ENCODE measurements at regions not wholly inside any gene's neighbourhood (a gene's known extent, or its start where the extent isn't known, plus 50 kb on each side); places are given as distances from the start of the nearest gene placed in this dataset.

- Histone ChIP-seq H3K27ac (ENCODE audit: low read depth, low read length) (no peak overlapping the region), H3K36me3 (ENCODE audit: insufficient read depth, low read length) (no peaks in the 10 kb centered on the region), H3K4me3 (ENCODE audit: low read depth, low read length) (no peak overlapping the region), H2AFZ (ENCODE audit: low read length, unreplicated experiment) (no peak overlapping the region), H3K27me3 (ENCODE audit: insufficient read depth, low read length) (peaks cover 22% of the 10 kb centered on the region), H3K4me1 (ENCODE audit: control insufficient read depth, insufficient read depth, low read length, unreplicated experiment) (no peaks in the 10 kb centered on the region), H3K79me2 (ENCODE audit: control insufficient read depth, insufficient read depth, low read length, unreplicated experiment) (no peaks in the 10 kb centered on the region)
Observed at GRCh38 chr14:66396164-66396563, 90.0 kb upstream of the CCDC196 start.

GRCh38 chr14:66398437-66398836 is 87.7 kb upstream of the CCDC196 start:
- no peaks in the 10 kb centered on the region for H3K79me2 ChIP-seq (ENCODE audit: control insufficient read depth, insufficient read depth, low read length, unreplicated experiment)
- no peak overlapping the region for H2AFZ ChIP-seq (ENCODE audit: low read length, unreplicated experiment)

GRCh38 chr14:66401449-66402095 is 84.6 kb upstream of the CCDC196 start:
- peaks cover 4% of the 10 kb centered on the region for H3K4me1 ChIP-seq (ENCODE audit: control insufficient read depth, insufficient read depth, low read length, unreplicated experiment)

More at GRCh38 chr14:66398437-66398836, 87.7 kb upstream of the CCDC196 start:
- no peak overlapping the region for H3K4me3 ChIP-seq (ENCODE audit: low read depth, low read length)
- H3K27me3 ChIP-seq (ENCODE audit: insufficient read depth, low read length): peaks cover 4% of the 10 kb centered on the region; the same call in 1 of the 2 replicates
- no peaks in the 10 kb centered on the region for H3K36me3 ChIP-seq (ENCODE audit: insufficient read depth, low read length)
- H3K4me1 ChIP-seq (ENCODE audit: control insufficient read depth, insufficient read depth, low read length, unreplicated experiment): peaks cover 4% of the 10 kb centered on the region
- H3K27ac ChIP-seq (ENCODE audit: low read depth, low read length): no peak overlapping the region

GRCh38 chr14:66403183-66403582 is 83.0 kb upstream of the CCDC196 start:
- H3K27me3 ChIP-seq (ENCODE audit: insufficient read depth, low read length): no peaks in the 10 kb centered on the region
- no peaks in the 10 kb centered on the region for H3K36me3 ChIP-seq (ENCODE audit: insufficient read depth, low read length)
- H3K4me3 ChIP-seq (ENCODE audit: low read depth, low read length): no peak overlapping the region
- H3K27ac ChIP-seq (ENCODE audit: low read depth, low read length): no peak overlapping the region
- no peaks in the 10 kb centered on the region for H3K79me2 ChIP-seq (ENCODE audit: control insufficient read depth, insufficient read depth, low read length, unreplicated experiment)
- peak overlapping the region; percentile 85 for H2AFZ ChIP-seq (ENCODE audit: low read length, unreplicated experiment)
- H3K4me1 ChIP-seq (ENCODE audit: control insufficient read depth, insufficient read depth, low read length, unreplicated experiment): peaks cover 4% of the 10 kb centered on the region

More at GRCh38 chr14:66401449-66402095, 84.6 kb upstream of the CCDC196 start:
- Histone ChIP-seq H3K79me2 (ENCODE audit: control insufficient read depth, insufficient read depth, low read length, unreplicated experiment) (no peaks in the 10 kb centered on the region), H3K36me3 (ENCODE audit: insufficient read depth, low read length) (no peaks in the 10 kb centered on the region), H3K27ac (ENCODE audit: low read depth, low read length) (no peak overlapping the region), H3K4me3 (ENCODE audit: low read depth, low read length) (no peak overlapping the region), H2AFZ (ENCODE audit: low read length, unreplicated experiment) (no peak overlapping the region), H3K27me3 (ENCODE audit: insufficient read depth, low read length) (no peaks in the 10 kb centered on the region)

- Histone ChIP-seq H3K27ac (ENCODE audit: low read depth, low read length) (no peak overlapping the region), H3K4me3 (ENCODE audit: low read depth, low read length) (no peak overlapping the region), H3K27me3 (ENCODE audit: insufficient read depth, low read length) (no peaks in the 10 kb centered on the region), H3K79me2 (ENCODE audit: control insufficient read depth, insufficient read depth, low read length, unreplicated experiment) (no peaks in the 10 kb centered on the region), H2AFZ (ENCODE audit: low read length, unreplicated experiment) (no peak overlapping the region), H3K36me3 (ENCODE audit: insufficient read depth, low read length) (no peaks in the 10 kb centered on the region), H3K4me1 (ENCODE audit: control insufficient read depth, insufficient read depth, low read length, unreplicated experiment) (peaks cover 4% of the 10 kb centered on the region)
Observed at GRCh38 chr14:66404051-66404545, 82.1 kb upstream of the CCDC196 start.

- Histone ChIP-seq H2AFZ (ENCODE audit: low read length, unreplicated experiment) (no peak overlapping the region), H3K27ac (ENCODE audit: low read depth, low read length) (no peak overlapping the region), H3K4me1 (ENCODE audit: control insufficient read depth, insufficient read depth, low read length, unreplicated experiment) (peaks cover 4% of the 10 kb centered on the region)
Observed at GRCh38 chr14:66405158-66405557, 81.0 kb upstream of the CCDC196 start.

GRCh38 chr14:66413901-66414300 is 72.3 kb upstream of the CCDC196 start:
- H2AFZ ChIP-seq (ENCODE audit: low read length, unreplicated experiment): no peak overlapping the region
- H3K27me3 ChIP-seq (ENCODE audit: insufficient read depth, low read length): no peaks in the 10 kb centered on the region

More at GRCh38 chr14:66405158-66405557, 81.0 kb upstream of the CCDC196 start:
- Histone ChIP-seq H3K4me3 (ENCODE audit: low read depth, low read length) (no peak overlapping the region), H3K27me3 (ENCODE audit: insufficient read depth, low read length) (no peaks in the 10 kb centered on the region), H3K79me2 (ENCODE audit: control insufficient read depth, insufficient read depth, low read length, unreplicated experiment) (no peaks in the 10 kb centered on the region), H3K36me3 (ENCODE audit: insufficient read depth, low read length) (no peaks in the 10 kb centered on the region)

GRCh38 chr14:66414511-66414910 is 71.7 kb upstream of the CCDC196 start:
- no peak overlapping the region for H3K4me3 ChIP-seq (ENCODE audit: low read depth, low read length)
- no peaks in the 10 kb centered on the region for H3K27me3 ChIP-seq (ENCODE audit: insufficient read depth, low read length)
- no peak overlapping the region for H3K27ac ChIP-seq (ENCODE audit: low read depth, low read length)
- no peaks in the 10 kb centered on the region for H3K36me3 ChIP-seq (ENCODE audit: insufficient read depth, low read length)
- no peaks in the 10 kb centered on the region for H3K79me2 ChIP-seq (ENCODE audit: control insufficient read depth, insufficient read depth, low read length, unreplicated experiment)
- no peak overlapping the region for H2AFZ ChIP-seq (ENCODE audit: low read length, unreplicated experiment)
- no peaks in the 10 kb centered on the region for H3K4me1 ChIP-seq (ENCODE audit: control insufficient read depth, insufficient read depth, low read length, unreplicated experiment)

More at GRCh38 chr14:66413901-66414300, 72.3 kb upstream of the CCDC196 start:
- Histone ChIP-seq H3K4me3 (ENCODE audit: low read depth, low read length) (no peak overlapping the region), H3K79me2 (ENCODE audit: control insufficient read depth, insufficient read depth, low read length, unreplicated experiment) (no peaks in the 10 kb centered on the region), H3K27ac (ENCODE audit: low read depth, low read length) (no peak overlapping the region), H3K4me1 (ENCODE audit: control insufficient read depth, insufficient read depth, low read length, unreplicated experiment) (no peaks in the 10 kb centered on the region), H3K36me3 (ENCODE audit: insufficient read depth, low read length) (no peaks in the 10 kb centered on the region)

GRCh38 chr14:66420251-66421006 is 65.7 kb upstream of the CCDC196 start:
- Histone ChIP-seq H3K36me3 (ENCODE audit: insufficient read depth, low read length) (no peaks in the 10 kb centered on the region), H3K27me3 (ENCODE audit: insufficient read depth, low read length) (no peaks in the 10 kb centered on the region), H3K4me3 (ENCODE audit: low read depth, low read length) (no peak overlapping the region), H3K79me2 (ENCODE audit: control insufficient read depth, insufficient read depth, low read length, unreplicated experiment) (no peaks in the 10 kb centered on the region), H2AFZ (ENCODE audit: low read length, unreplicated experiment) (no peak overlapping the region), H3K27ac (ENCODE audit: low read depth, low read length) (no peak overlapping the region), H3K4me1 (ENCODE audit: control insufficient read depth, insufficient read depth, low read length, unreplicated experiment) (no peaks in the 10 kb centered on the region)

- H3K4me1 ChIP-seq (ENCODE audit: control insufficient read depth, insufficient read depth, low read length, unreplicated experiment): no peaks in the 10 kb centered on the region
- no peak overlapping the region for H2AFZ ChIP-seq (ENCODE audit: low read length, unreplicated experiment)
- no peak overlapping the region for H3K27ac ChIP-seq (ENCODE audit: low read depth, low read length)
Observed at GRCh38 chr14:66421990-66422946, 63.9 kb upstream of the CCDC196 start.

More at GRCh38 chr14:66421990-66422946, 63.9 kb upstream of the CCDC196 start:
- Histone ChIP-seq H3K36me3 (ENCODE audit: insufficient read depth, low read length) (no peaks in the 10 kb centered on the region), H3K27me3 (ENCODE audit: insufficient read depth, low read length) (no peaks in the 10 kb centered on the region), H3K79me2 (ENCODE audit: control insufficient read depth, insufficient read depth, low read length, unreplicated experiment) (no peaks in the 10 kb centered on the region), H3K4me3 (ENCODE audit: low read depth, low read length) (no peak overlapping the region)

Measured in ACC112 (cell line).